RKO (cell line): ENCODE measurements at regions not wholly inside any gene's neighbourhood (a gene's known extent, or its start where the extent isn't known, plus 50 kb on each side); places are given as distances from the start of the nearest gene placed in this dataset.

Experiments
- DNase-seq: peaks from one replicate; pipeline ENCODE4 v3.0.0-alpha.2; 2016; ENCODE audit warnings: low spot score

GRCh38 chr5:38099205-38100168, 158.9 kb upstream of the EGFLAM start:
- DNase-seq: no peak

- DNase-seq: no peak
Measured at GRCh38 chr5:38094889-38095288, 163.5 kb upstream of the EGFLAM start.

GRCh38 chr5:38093855-38094254, 164.5 kb upstream of the EGFLAM start:
- DNase-seq: no peak

GRCh38 chr5:38086777-38087176, 171.6 kb upstream of the EGFLAM start:
- no peak for DNase-seq

GRCh38 chr5:38079620-38080402, 178.5 kb upstream of the EGFLAM start:
- DNase-seq: no peak

GRCh38 chr5:38078161-38078560, 180.2 kb upstream of the EGFLAM start:
- DNase-seq: peak; percentile 13

- no peak for DNase-seq
Measured at GRCh38 chr5:38077652-38078051, 180.7 kb upstream of the EGFLAM start.

GRCh38 chr5:38071831-38072694, 186.3 kb upstream of the EGFLAM start:
- DNase-seq: no peak

- no peak for DNase-seq
Measured at GRCh38 chr5:38070304-38070950, 187.9 kb upstream of the EGFLAM start.

- peak; percentile 30 for DNase-seq
Measured at GRCh38 chr5:38069360-38069759, 189.0 kb upstream of the EGFLAM start.

- DNase-seq: no peak
Measured at GRCh38 chr5:38060354-38060753, 198.0 kb upstream of the EGFLAM start.

GRCh38 chr5:38059876-38060275, 198.5 kb upstream of the EGFLAM start:
- DNase-seq: no peak

- DNase-seq: no peak
Measured at GRCh38 chr5:38051711-38052511, 206.4 kb upstream of the EGFLAM start.

GRCh38 chr5:38048400-38048799, 208.6 kb upstream of the GDNF start:
- no peak for DNase-seq

- DNase-seq: no peak
Measured at GRCh38 chr5:38046103-38046502, 206.3 kb upstream of the GDNF start.

- no peak for DNase-seq
Measured at GRCh38 chr5:38045446-38045845, 205.6 kb upstream of the GDNF start.

- no peak for DNase-seq
Measured at GRCh38 chr5:38039826-38040225, 200.0 kb upstream of the GDNF start.

GRCh38 chr5:38039091-38039490, 199.2 kb upstream of the GDNF start:
- no peak for DNase-seq

- DNase-seq: no peak
Measured at GRCh38 chr5:38036765-38037164, 196.9 kb upstream of the GDNF start.

- no peak for DNase-seq
Measured at GRCh38 chr5:38032149-38032548, 192.3 kb upstream of the GDNF start.

- no peak for DNase-seq
Measured at GRCh38 chr5:38031304-38031703, 191.5 kb upstream of the GDNF start.
